Endothelial cell (in vitro differentiated cells): ENCODE measurements at regions not wholly inside any gene's neighbourhood (a gene's known extent, or its start where the extent isn't known, plus 50 kb on each side); places are given as distances from the start of the nearest gene placed in this dataset.

ENCODE experiments used
- DNase-seq: peaks from one replicate; pipeline ENCODE4 v3.0.0; 2021; ENCODE audit warnings: low spot score
- H3K27ac Mint-ChIP-seq: one replicate; pipeline ENCODE4 v1.8.0; 2021; ENCODE audit warnings: mixed read lengths, inconsistent platforms; ENCODE audit not compliant: unreplicated experiment
- H3K27me3 Mint-ChIP-seq: one replicate; pipeline ENCODE4 v1.8.0; 2021; ENCODE audit warnings: mild to moderate bottlenecking, moderate library complexity, mixed read lengths, inconsistent platforms; ENCODE audit not compliant: unreplicated experiment
- H3K36me3 Mint-ChIP-seq: one replicate; pipeline ENCODE4 v1.8.0; 2021; ENCODE audit warnings: mild to moderate bottlenecking, low read depth, mixed read lengths, inconsistent platforms; ENCODE audit not compliant: unreplicated experiment
- H3K4me1 Mint-ChIP-seq: one replicate; pipeline ENCODE4 v1.8.0; 2021; ENCODE audit warnings: mild to moderate bottlenecking, mixed read lengths, inconsistent platforms; ENCODE audit not compliant: unreplicated experiment
- H3K4me3 Mint-ChIP-seq: one replicate; pipeline ENCODE4 v1.8.0; 2021; ENCODE audit warnings: mild to moderate bottlenecking, mixed read lengths, inconsistent platforms; ENCODE audit not compliant: unreplicated experiment
- H3K9me3 Mint-ChIP-seq: one replicate; pipeline ENCODE4 v1.8.0; 2021; ENCODE audit warnings: mixed read lengths, inconsistent platforms; ENCODE audit not compliant: unreplicated experiment
- CTCF ChIP-seq: fragments of 200-600 bp; sonication (generic); IDR thresholded peaks from one replicate; pipeline ENCODE4 v1.5.0; 2021; ENCODE audit warnings: antibody characterized with exemption; ENCODE audit not compliant: unreplicated experiment

GRCh38 chr3:14338242-14338641 lies 64.2 kb upstream of the SLC6A6 start:
- peaks cover 20% of the 10 kb centered on the region for H3K4me1 Mint-ChIP-seq
- H3K27me3 Mint-ChIP-seq = peaks cover 3% of the 10 kb centered on the region
- H3K27ac Mint-ChIP-seq = no peak overlapping the region
- no peak for TF ChIP-seq CTCF
- DNase-seq = no peak
- no peaks in the 10 kb centered on the region for H3K36me3 Mint-ChIP-seq
- no peaks in the 10 kb centered on the region for H3K9me3 Mint-ChIP-seq
- no peak overlapping the region for H3K4me3 Mint-ChIP-seq

GRCh38 chr3:14338898-14339458 lies 63.4 kb upstream of the SLC6A6 start:
- Mint-ChIP-seq H3K27me3 (peaks cover 7% of the 10 kb centered on the region), H3K4me1 (peaks cover 20% of the 10 kb centered on the region), H3K9me3 (no peaks in the 10 kb centered on the region), H3K27ac (no peak overlapping the region), H3K4me3 (no peak overlapping the region), H3K36me3 (no peaks in the 10 kb centered on the region)
- DNase-seq = no peak
- no peak for TF ChIP-seq CTCF

- no peaks in the 10 kb centered on the region for H3K36me3 Mint-ChIP-seq
- no peaks in the 10 kb centered on the region for H3K9me3 Mint-ChIP-seq
- DNase-seq = peak; percentile 34
- peak overlapping the region; percentile 74 for H3K27ac Mint-ChIP-seq
- H3K4me3 Mint-ChIP-seq = no peak overlapping the region
- peaks cover 25% of the 10 kb centered on the region for H3K4me1 Mint-ChIP-seq
- TF ChIP-seq CTCF = no peak
- peaks cover 12% of the 10 kb centered on the region for H3K27me3 Mint-ChIP-seq
Observed at GRCh38 chr3:14340960-14341708, 61.3 kb upstream of the SLC6A6 start.

- Mint-ChIP-seq H3K27ac (no peak overlapping the region), H3K4me3 (no peak overlapping the region)
- TF ChIP-seq CTCF = no peak
Observed at GRCh38 chr3:14343338-14344112, 58.9 kb upstream of the SLC6A6 start.

GRCh38 chr3:14344351-14344750 lies 58.1 kb upstream of the SLC6A6 start:
- Mint-ChIP-seq H3K4me3 (peak overlapping the region; percentile 54), H3K36me3 (no peaks in the 10 kb centered on the region), H3K27ac (no peak overlapping the region), H3K27me3 (peaks cover 14% of the 10 kb centered on the region), H3K9me3 (no peaks in the 10 kb centered on the region), H3K4me1 (peaks cover 25% of the 10 kb centered on the region)
- TF ChIP-seq CTCF = no peak
- DNase-seq = no peak

More at GRCh38 chr3:14343338-14344112, 58.9 kb upstream of the SLC6A6 start:
- H3K27me3 Mint-ChIP-seq = peaks cover 14% of the 10 kb centered on the region
- H3K4me1 Mint-ChIP-seq = peaks cover 25% of the 10 kb centered on the region
- DNase-seq = no peak
- no peaks in the 10 kb centered on the region for H3K9me3 Mint-ChIP-seq
- no peaks in the 10 kb centered on the region for H3K36me3 Mint-ChIP-seq
